ENCODE measurements at regions not wholly inside any gene's neighbourhood (a gene's known extent, or its start where the extent isn't known, plus 50 kb on each side); places are given as distances from the start of the nearest gene placed in this dataset.

DNA sequence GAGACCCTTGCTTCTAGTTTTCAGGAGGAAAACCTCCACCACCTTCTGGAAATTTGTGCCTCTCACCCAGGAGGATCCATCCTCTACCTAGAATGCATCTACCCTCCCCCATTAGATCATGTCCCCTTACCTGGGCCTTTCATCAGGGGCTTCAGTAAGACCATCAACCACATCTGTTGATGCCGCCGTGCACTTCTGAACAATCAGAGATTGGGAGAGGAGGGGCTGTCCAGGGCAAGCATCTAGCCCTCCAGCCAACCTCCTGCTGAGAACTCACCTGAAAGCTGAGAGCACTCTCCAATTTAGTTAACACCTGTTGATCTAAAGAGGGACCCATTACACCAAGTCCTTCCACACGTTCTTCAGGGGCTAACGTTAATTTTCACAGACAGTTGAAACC, 57.6 kb upstream of the PIK3CG start (continued):
- TF ChIP-seq, protein P1, sequence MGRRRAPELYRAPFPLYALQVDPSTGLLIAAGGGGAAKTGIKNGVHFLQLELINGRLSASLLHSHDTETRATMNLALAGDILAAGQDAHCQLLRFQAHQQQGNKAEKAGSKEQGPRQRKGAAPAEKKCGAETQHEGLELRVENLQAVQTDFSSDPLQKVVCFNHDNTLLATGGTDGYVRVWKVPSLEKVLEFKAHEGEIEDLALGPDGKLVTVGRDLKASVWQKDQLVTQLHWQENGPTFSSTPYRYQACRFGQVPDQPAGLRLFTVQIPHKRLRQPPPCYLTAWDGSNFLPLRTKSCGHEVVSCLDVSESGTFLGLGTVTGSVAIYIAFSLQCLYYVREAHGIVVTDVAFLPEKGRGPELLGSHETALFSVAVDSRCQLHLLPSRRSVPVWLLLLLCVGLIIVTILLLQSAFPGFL (CRISPR knock-in tag; IDR thresholded peaks at IDR 0.05; ENCODE audit: borderline replicate concordance): no peak
- TF ChIP-seq NFE2L1 (CRISPR knock-in tag; IDR thresholded peaks at IDR 0.05): no peak
- TF ChIP-seq, protein P2, sequence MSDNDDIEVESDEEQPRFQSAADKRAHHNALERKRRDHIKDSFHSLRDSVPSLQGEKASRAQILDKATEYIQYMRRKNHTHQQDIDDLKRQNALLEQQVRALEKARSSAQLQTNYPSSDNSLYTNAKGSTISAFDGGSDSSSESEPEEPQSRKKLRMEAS (CRISPR knock-in tag; IDR thresholded peaks at IDR 0.05): no peak
- TF ChIP-seq, protein P3, sequence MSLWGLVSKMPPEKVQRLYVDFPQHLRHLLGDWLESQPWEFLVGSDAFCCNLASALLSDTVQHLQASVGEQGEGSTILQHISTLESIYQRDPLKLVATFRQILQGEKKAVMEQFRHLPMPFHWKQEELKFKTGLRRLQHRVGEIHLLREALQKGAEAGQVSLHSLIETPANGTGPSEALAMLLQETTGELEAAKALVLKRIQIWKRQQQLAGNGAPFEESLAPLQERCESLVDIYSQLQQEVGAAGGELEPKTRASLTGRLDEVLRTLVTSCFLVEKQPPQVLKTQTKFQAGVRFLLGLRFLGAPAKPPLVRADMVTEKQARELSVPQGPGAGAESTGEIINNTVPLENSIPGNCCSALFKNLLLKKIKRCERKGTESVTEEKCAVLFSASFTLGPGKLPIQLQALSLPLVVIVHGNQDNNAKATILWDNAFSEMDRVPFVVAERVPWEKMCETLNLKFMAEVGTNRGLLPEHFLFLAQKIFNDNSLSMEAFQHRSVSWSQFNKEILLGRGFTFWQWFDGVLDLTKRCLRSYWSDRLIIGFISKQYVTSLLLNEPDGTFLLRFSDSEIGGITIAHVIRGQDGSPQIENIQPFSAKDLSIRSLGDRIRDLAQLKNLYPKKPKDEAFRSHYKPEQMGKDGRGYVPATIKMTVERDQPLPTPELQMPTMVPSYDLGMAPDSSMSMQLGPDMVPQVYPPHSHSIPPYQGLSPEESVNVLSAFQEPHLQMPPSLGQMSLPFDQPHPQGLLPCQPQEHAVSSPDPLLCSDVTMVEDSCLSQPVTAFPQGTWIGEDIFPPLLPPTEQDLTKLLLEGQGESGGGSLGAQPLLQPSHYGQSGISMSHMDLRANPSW (CRISPR knock-in tag; conservative IDR thresholded peaks at IDR 0.05; ENCODE audit: low read depth): no peak
- TF ChIP-seq MXD4 (CRISPR knock-in tag; IDR thresholded peaks at IDR 0.05; ENCODE audit: borderline replicate concordance): no peak

GRCh38 chr7:106808967-106809635, 56.0 kb upstream of the PIK3CG start:
- H3K36me3 Mint-ChIP-seq: peaks cover 8% of the 10 kb centered on the region; the same call in 1 of the 2 replicates
- H3K27ac Mint-ChIP-seq: no peak overlapping the region
- ATAC-seq (no peak), DNase-seq (ENCODE audit: low spot score) (no peak)
- H3K4me3 Mint-ChIP-seq: no peak overlapping the region
- H3K9me3 Mint-ChIP-seq: peaks cover 22% of the 10 kb centered on the region
- peaks cover 37% of the 10 kb centered on the region for H3K4me1 Mint-ChIP-seq
- CTCF ChIA-PET: interaction anchor here (0.5 kb wide), 1 partner anchor 488 kb away, joined by 3 read pairs; no protein-coding TSS in a partner anchor
- no peak for TF ChIP-seq HMGA2 (CRISPR knock-in tag; IDR thresholded peaks at IDR 0.05)
- TF ChIP-seq ZNF232 (CRISPR knock-in tag; IDR thresholded peaks at IDR 0.05): no peak
- no peak for TF ChIP-seq SOX15 (CRISPR knock-in tag; IDR thresholded peaks at IDR 0.05)
- no peak for TF ChIP-seq E2F5 (CRISPR knock-in tag; IDR thresholded peaks at IDR 0.05)
- no peak for TF ChIP-seq ELF4 (CRISPR knock-in tag; IDR thresholded peaks at IDR 0.05; ENCODE audit: low read depth)
- TF ChIP-seq NFYB (CRISPR knock-in tag; conservative IDR thresholded peaks at IDR 0.05; ENCODE audit: low read depth): no peak
- TF ChIP-seq, protein P2 (CRISPR knock-in tag; IDR thresholded peaks at IDR 0.05): no peak
- no peak for TF ChIP-seq AR (CRISPR knock-in tag; IDR thresholded peaks at IDR 0.05)
- TF ChIP-seq NR3C1 (CRISPR knock-in tag; conservative IDR thresholded peaks at IDR 0.05; ENCODE audit: low read depth): no peak
- TF ChIP-seq RORB (CRISPR knock-in tag; IDR thresholded peaks at IDR 0.05): no peak
- TF ChIP-seq FOXJ3 (CRISPR knock-in tag; IDR thresholded peaks at IDR 0.05; ENCODE audit: borderline replicate concordance): no peak
- TF ChIP-seq, protein P4, sequence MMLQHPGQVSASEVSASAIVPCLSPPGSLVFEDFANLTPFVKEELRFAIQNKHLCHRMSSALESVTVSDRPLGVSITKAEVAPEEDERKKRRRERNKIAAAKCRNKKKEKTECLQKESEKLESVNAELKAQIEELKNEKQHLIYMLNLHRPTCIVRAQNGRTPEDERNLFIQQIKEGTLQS (CRISPR knock-in tag; conservative IDR thresholded peaks at IDR 0.05): no peak
- no peak for TF ChIP-seq SMAD4 (CRISPR knock-in tag; IDR thresholded peaks at IDR 0.05)
- TF ChIP-seq, protein P5, sequence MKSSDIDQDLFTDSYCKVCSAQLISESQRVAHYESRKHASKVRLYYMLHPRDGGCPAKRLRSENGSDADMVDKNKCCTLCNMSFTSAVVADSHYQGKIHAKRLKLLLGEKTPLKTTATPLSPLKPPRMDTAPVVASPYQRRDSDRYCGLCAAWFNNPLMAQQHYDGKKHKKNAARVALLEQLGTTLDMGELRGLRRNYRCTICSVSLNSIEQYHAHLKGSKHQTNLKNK (CRISPR knock-in tag; IDR thresholded peaks at IDR 0.05): no peak
- TF ChIP-seq TEAD4 (CRISPR knock-in tag; IDR thresholded peaks at IDR 0.05): no peak
- no peak for TF ChIP-seq E2F4 (CRISPR knock-in tag; IDR thresholded peaks at IDR 0.05; ENCODE audit: borderline replicate concordance, low read depth)
- TF ChIP-seq PRDM15 (CRISPR knock-in tag; IDR thresholded peaks at IDR 0.05): no peak
- peaks cover 6% of the 10 kb centered on the region for H3K27me3 Mint-ChIP-seq (ENCODE audit: low read depth)
- POLR2A ChIA-PET: no interaction called here
